Coronary artery (tissue), 2 donors: ENCODE measurements at regions not wholly inside any gene's neighbourhood (a gene's known extent, or its start where the extent isn't known, plus 50 kb on each side); places are given as distances from the start of the nearest gene placed in this dataset.
"Not testable (repeated sequence)": the region's sequence is repeated elsewhere in the genome, so short reads cannot be mapped to it uniquely, and the experiment has no call there.

Experiments used
- DNase-seq: peaks from one replicate; pipeline ENCODE4 v3.0.0-alpha.2; 2017; ENCODE audit warnings: low spot score
- H3K27ac ChIP-seq, 2 donors: fragments of 200-600 bp; sonication (generic); one replicate each; pipeline ENCODE4 v1.5.1; 2016 to 2019
- H3K4me3 ChIP-seq: fragments of 200-600 bp; sonication (generic); 2 replicates; pipeline ENCODE4 v1.5.1; 2016; ENCODE audit warnings: mild to moderate bottlenecking, moderate library complexity
- TF ChIP-seq, protein P1 (sequence below): fragments of 200-600 bp; sonication (generic); IDR thresholded peaks from one replicate; pipeline ENCODE4 v1.5.1; 2019; ENCODE audit warnings: antibody characterized with exemption

- Histone ChIP-seq H3K27ac (no peak overlapping the region), H3K4me3 (no peak overlapping the region)
- no peak for DNase-seq
- TF ChIP-seq, protein P1, sequence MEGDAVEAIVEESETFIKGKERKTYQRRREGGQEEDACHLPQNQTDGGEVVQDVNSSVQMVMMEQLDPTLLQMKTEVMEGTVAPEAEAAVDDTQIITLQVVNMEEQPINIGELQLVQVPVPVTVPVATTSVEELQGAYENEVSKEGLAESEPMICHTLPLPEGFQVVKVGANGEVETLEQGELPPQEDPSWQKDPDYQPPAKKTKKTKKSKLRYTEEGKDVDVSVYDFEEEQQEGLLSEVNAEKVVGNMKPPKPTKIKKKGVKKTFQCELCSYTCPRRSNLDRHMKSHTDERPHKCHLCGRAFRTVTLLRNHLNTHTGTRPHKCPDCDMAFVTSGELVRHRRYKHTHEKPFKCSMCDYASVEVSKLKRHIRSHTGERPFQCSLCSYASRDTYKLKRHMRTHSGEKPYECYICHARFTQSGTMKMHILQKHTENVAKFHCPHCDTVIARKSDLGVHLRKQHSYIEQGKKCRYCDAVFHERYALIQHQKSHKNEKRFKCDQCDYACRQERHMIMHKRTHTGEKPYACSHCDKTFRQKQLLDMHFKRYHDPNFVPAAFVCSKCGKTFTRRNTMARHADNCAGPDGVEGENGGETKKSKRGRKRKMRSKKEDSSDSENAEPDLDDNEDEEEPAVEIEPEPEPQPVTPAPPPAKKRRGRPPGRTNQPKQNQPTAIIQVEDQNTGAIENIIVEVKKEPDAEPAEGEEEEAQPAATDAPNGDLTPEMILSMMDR, result no peak
These were observed 228.2 kb downstream of the CDH26 start for GRCh38 chr20:60186412-60186811.

DNA sequence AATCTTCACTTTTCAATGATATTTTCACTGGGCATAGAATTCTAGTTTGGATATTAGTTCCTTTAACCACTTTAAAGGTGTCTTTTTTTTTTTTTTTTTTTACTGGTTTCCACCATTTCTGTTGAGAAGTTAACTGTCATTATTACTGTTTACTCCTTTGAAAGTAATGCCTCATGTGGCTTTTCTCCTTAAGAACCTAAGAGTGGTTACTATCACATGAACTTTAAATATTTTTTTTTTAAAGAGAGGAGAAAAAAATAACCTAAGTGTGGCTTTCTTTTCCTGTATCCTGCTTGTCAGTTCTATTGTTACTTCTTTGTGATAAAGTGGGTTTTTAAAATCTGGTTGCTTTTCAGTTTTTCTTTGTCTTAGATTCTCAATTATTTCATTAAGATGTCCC, 229.5 kb downstream of the CDH26 start:
- DNase-seq, result no peak
- H3K27ac ChIP-seq, result no peak overlapping the region
- H3K4me3 ChIP-seq, result no peak overlapping the region
- TF ChIP-seq, protein P1, result no peak

DNA sequence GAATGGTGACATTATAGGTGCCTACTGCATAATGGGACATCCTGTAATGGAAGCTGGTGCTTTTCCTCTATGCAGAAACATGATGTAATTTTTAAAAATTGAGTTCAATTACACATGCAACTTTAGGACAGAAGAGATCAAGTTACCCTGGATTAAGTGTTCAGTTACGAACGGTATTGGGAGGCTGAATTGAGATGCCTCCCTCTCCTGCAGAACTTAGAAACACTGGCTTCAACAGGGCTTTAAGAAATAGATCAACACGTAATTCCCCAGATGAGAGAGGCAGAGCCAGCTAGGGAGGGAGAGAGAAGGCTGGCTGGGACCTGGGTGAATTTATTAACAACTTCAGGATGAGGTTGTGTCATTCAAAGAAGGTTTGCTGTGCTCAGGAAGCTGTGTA, 232.8 kb downstream of the CDH26 start:
- no peak overlapping the region for H3K27ac ChIP-seq
- no peak overlapping the region for H3K4me3 ChIP-seq
- DNase-seq, result no peak
- TF ChIP-seq, protein P1, result no peak

DNA sequence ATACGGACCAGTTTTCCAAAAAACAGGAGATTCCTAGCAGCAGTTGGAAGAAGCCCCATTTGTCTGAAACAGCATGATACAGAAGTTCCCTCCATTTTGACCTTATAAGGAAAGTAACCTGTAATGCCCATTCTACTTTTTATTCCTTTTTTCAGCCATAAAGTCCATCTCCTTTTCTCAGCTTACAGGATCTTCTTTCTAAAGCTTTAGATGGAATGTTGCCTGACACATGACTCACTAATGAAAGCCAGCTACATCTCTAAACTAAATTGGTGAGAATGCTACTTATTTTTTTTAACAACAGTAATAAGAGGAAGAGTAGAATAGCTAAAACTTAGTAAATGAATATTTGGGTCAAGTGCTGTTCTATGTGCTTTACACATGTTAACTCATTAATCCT, 234.1 kb downstream of the CDH26 start:
- Histone ChIP-seq H3K27ac (no peak overlapping the region), H3K4me3 (no peak overlapping the region)
- TF ChIP-seq, protein P1, result no peak
- no peak for DNase-seq

DNA sequence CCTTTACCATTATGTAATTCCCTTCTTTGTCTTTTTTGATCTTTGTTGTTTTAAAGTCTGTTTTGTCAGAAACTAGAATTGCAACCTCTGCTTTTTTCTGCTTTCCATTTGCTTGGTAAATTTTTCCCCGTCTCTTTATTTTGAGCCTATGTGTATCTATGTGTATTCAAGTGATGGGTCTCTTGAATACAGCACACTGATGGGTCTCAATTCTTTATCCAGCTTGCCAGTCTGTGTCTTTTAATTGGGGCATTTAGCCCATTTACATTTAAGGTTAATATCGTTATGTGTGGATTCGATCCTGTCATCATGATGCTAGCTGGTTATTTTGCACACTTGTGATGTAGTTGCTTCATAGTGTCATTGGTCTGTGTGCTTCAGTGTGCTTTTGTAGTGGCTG, 240.9 kb downstream of the CDH26 start:
- not testable (repeated sequence) for H3K27ac ChIP-seq, DNase-seq, H3K4me3 ChIP-seq

DNA sequence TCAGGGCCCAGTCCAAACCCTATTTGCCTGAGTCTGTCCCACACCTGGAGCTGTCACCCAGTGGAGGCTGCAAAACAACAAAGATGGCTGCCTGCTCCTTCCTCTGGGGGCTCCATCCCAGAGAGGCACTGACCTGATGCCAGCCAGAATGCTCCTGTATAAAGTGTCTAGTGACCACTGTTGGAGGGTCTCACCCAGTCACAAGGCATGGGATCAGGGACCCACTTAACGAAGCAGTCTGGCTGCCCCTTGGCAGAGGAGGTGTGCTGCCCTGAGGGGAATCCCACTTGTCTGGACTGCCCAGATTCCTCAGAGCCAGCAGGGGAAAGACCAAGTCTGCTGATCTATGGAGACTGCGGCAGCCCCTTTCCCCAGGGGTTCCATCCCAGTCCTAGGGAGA, 241.6 kb downstream of the CDH26 start:
- no peak for DNase-seq
- TF ChIP-seq, protein P1, result no peak
- Histone ChIP-seq H3K4me3 (no peak overlapping the region), H3K27ac (no peak overlapping the region)

DNA sequence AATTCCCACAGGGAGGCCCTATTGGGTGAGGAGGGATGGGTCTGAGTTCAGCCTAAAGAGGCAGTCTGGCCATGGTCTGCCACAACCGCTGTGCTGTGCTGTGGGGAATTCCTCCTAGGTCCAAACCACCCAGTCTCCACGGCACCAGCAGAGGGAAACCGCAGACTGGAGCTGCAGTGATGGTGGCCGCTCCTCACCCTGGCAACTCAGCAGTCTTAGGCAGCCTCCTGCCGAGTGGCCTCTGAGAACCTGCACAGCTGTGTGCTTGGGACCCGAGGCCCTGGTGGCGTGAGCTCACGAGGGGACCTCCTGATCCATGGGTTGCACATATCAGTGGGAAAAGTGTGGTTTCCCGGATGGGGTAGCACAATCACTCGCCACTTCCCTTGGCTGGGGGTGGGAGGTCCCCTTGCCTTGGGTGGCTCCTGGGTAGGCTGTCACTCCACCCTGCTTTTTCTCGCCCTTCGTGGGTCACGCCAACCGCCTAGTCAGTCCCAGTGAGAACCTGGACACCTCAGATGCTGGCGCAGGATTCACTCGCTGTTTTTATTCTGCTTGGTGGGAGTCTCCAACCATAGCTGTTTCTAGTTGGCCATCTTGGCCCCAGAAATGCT, 242.2 kb downstream of the CDH26 start:
- Histone ChIP-seq H3K27ac (no peak overlapping the region), H3K4me3 (no peak overlapping the region)
- TF ChIP-seq, protein P1, result no peak
- DNase-seq, result no peak
